HTR-8/SVneo (cell line): ENCODE measurements at regions not wholly inside any gene's neighbourhood (a gene's known extent, or its start where the extent isn't known, plus 50 kb on each side); places are given as distances from the start of the nearest gene placed in this dataset.
"Not testable (repeated sequence)": the region's sequence is repeated elsewhere in the genome, so short reads cannot be mapped to it uniquely, and the experiment has no call there.

Experiments
- DNase-seq: peaks from one replicate; pipeline ENCODE4 v3.0.0; 2011; ENCODE audit warnings: low spot score, mixed read lengths; ENCODE audit not compliant: insufficient read length
- FAIRE-seq: peaks from 2 replicates; lab custom pipeline; 2011; peaks lifted over from hg19 to GRCh38; lab: Jason Lieb, UNC

- DNase-seq (no peak), FAIRE-seq (no peak)
These were observed 297.4 kb upstream of the TACR3 start for GRCh38 chr4:104017213-104017612.

DNA sequence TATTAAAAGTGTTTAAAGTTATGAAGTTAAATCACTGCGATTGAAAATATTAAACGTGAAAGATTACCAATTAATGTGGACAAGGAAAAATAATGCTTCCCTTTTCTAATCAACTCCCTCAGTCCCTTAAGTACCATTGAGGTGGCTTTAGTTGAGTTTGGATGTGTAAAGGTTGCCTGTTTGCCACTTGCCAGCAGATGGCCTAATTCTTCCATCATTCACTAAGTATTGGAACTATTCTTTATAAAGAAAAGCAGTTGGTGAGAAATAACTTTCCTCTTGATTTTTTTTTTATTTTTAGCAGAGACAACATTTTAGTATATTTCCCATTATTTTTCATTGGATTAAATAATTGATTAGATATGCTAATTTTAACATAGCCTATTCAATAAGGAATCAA lies 295.9 kb upstream of the TACR3 start:
- DNase-seq, result no peak
- no peak for FAIRE-seq

DNA sequence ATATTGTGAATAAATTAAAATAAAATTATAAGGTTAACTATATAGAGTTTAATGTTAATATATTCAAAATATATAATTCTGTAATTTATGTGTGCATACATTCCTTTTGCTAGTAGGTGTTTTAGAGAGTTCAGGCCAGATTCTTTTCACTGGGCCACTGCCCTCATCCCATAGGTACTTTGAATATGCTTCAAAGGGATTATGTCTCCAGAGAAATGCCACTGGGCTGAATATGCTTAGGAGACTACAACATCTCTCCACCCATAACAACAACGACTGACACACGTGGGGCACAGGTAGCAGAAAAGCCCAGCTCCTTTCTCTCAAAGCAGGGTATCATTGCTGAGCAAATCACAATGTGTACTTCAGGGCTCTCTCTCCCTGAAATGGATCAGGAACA lies 290.9 kb upstream of the TACR3 start:
- DNase-seq, result no peak
- FAIRE-seq, result no peak

GRCh38 chr4:104002318-104002717 lies 282.5 kb upstream of the TACR3 start:
- not testable (repeated sequence) for FAIRE-seq, DNase-seq

- FAIRE-seq, result no peak
- no peak for DNase-seq
These were observed 279.0 kb upstream of the TACR3 start for GRCh38 chr4:103998756-103999155.

DNA sequence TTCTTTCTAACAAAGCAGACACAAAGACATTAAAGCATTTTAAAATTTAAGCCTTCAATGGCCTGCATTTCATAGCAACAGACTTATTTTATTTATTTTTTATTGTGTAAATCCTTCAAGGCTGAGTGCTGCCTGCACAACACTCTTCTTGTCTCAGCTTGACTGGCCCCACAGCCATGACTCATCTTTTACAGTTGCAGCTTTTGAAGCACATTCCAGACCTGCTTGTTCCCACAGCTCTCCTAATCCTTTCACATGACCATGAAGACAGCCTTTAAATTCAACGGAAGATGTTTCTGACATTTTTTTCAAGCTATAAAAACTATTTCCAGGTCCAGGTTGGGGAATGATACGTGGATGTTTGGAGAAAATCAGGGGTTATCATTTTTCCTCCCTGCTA lies 276.9 kb upstream of the TACR3 start:
- FAIRE-seq (no peak), DNase-seq (peak; percentile 24)

GRCh38 chr4:103996064-103996463 lies 276.3 kb upstream of the TACR3 start:
- FAIRE-seq (no peak), DNase-seq (peak; percentile 3)

DNA sequence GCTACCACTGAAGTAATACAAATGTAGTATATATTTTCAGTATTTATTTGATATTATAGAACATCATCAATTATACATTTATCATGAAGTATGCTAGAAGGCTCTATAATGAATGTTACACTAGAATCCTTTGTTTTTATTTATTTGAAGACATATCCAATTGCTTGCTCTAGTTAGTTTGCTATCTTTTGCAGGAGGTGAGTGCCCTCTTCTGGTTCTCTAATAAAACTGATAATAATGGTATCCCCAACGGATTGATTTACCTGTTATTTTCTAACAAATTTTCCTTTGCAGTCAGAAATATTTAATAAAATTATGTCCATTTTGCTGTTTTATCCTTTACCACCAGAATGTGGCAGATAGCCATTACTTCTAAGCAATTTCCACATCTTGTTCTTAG lies 274.3 kb upstream of the TACR3 start:
- no peak for DNase-seq
- no peak for FAIRE-seq

DNA sequence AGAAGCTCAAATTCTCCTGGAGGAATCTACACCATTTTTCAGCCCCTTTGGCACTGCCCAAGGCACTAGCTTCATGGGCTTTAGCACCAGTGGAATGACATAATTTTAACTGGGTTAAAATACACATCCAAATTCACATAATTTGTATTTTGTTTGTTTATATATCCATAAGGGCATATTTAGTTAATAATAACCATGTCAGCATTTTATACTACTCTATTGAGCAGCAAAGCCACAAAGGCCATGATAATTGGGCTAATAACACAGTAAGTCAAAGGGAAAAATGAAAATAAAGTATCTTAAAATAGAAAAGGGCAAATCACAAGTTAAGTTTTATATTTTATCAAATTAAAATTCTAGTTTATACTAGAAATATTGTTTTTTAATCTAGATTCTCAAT lies 262.7 kb upstream of the TACR3 start:
- DNase-seq, result no peak
- no peak for FAIRE-seq

- DNase-seq (no peak), FAIRE-seq (no peak)
These were observed 228.6 kb upstream of the TACR3 start for GRCh38 chr4:103948244-103949018.

DNA sequence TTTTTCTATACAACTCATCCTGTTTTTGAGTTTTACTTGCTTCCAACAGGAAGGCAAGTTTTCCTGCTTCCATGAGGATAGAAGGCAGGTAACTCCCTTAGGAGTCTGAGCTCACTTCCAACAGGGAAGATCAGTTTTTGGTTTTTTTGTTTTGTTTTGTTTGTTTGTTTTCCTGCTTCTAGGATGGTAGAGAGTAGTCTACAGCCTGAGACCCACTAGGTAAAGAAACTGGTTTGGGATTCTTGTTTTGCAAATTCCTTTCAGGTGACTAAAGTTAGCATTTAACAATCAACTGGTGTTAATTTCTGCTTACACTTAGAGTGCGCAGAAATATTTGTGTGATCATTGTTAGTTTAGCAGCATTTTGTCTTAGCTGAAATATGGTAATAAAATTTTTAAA lies 227.8 kb upstream of the TACR3 start:
- DNase-seq (no peak), FAIRE-seq (no peak)

- not testable (repeated sequence) for DNase-seq, FAIRE-seq
These were observed 227.0 kb upstream of the TACR3 start for GRCh38 chr4:103946621-103947268.

DNA sequence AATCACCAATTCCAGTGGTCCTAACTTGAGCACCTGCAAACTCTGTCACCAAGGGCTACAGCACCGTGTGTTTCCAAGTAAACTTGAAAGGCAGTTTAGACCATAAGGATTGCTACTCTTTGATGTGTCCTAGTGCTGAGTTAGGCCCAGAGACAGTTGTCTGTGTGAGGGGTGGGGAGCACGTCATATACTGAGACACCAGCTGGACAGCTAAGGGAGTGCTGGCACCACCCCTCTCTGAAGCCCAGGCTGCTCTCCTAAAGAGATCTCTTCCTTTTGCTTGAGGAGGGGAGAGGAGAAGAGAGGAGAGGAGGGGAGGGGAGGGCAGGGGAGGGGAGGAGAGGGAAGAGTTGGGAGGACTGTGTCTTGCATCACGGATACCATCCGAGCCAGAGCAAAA lies 218.7 kb upstream of the TACR3 start:
- FAIRE-seq (no peak), DNase-seq (no peak)

DNA sequence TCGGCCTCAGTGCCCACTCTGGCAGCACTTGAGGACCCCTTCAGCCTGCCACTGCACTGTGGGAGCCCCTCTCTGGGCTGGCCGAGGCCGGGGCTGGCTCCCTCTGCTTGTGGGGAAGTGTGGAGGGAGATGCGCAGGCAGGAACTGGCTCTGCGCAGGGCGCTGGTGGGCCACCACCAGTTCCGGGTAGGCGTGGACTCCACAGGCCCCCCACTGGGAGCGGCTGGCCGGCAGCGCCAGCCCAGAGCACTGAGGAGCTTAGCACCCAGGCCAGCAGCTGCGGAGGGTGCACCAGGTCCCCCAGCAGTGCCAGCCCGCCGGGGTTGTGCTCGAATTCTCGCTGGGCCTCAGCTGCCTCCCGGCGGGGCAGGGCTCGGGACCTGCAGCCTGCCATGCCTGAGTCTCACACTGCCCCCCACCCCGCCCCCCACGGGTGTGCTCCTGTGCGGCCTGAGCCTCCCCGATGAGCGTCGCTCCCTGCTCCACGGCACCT lies 216.9 kb upstream of the TACR3 start:
- no peak for FAIRE-seq
- no peak for DNase-seq

GRCh38 chr4:103934178-103934789 lies 214.5 kb upstream of the TACR3 start:
- DNase-seq (peak; percentile 12), FAIRE-seq (no peak)

GRCh38 chr4:103928370-103928769 lies 208.6 kb upstream of the TACR3 start:
- DNase-seq (no peak), FAIRE-seq (no peak)

DNA sequence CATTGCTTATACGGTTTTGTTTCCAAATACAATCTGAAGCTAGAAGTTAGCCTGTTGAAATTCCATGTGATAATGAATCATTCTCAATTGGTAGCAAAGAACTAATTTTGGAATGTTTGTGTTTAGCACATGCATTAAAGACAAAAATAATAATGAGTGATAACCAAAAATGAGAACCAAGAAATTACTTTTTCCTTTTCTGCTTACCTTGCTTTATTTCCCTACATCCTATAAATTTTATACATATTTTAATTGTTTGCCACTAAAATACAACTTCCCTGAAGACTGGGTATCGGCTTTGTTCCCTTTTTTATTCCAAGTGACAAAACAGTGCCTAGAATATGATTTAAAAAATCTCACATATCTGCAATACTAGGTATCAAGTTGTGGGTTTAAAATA lies 203.8 kb upstream of the TACR3 start:
- DNase-seq (no peak), FAIRE-seq (no peak)

GRCh38 chr4:103918214-103918613 lies 198.4 kb upstream of the TACR3 start:
- DNase-seq (no peak), FAIRE-seq (no peak)

GRCh38 chr4:103915224-103915869 lies 195.6 kb upstream of the TACR3 start:
- DNase-seq (peak; percentile 5), FAIRE-seq (no peak)

- FAIRE-seq (no peak), DNase-seq (no peak)
These were observed 187.6 kb upstream of the TACR3 start for GRCh38 chr4:103907414-103907813.

- DNase-seq (no peak), FAIRE-seq (no peak)
These were observed 184.3 kb upstream of the TACR3 start for GRCh38 chr4:103904123-103904522.
